NCI-H2171 treated with DMSO at 0.1 percent for 48 hours (cell line): ENCODE measurements at regions not wholly inside any gene's neighbourhood (a gene's known extent, or its start where the extent isn't known, plus 50 kb on each side); places are given as distances from the start of the nearest gene placed in this dataset.

ENCODE experiments used
- DNase-seq: peaks from one replicate; lab custom pipeline; 2025; lab: John Stamatoyannopoulos, UW

DNA sequence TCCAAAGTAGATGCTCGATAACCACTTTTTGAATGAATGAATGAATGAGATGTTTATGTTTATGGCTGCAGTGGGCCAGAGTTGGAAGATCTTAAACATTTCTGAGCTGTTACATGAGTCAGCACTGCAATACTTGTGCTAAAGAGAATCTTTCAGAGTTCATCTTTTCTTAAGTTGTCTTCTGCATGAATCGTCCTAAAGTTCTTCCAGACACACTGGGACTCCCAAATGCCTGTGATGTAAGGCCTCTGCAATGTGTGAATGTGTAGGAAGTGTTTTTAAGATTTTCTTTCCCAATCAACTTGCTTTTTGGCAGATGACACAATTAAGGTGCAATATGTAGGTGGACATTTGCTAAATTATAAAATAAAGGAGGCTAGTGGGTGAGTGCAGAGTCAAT is 50.3 kb upstream of the TRIM9 start:
- DNase-seq, result no peak

- no peak for DNase-seq
Measured at GRCh38 chr14:51147183-51147582, 52.3 kb upstream of the TRIM9 start.

- DNase-seq, result no peak
Measured at GRCh38 chr14:51155326-51155725, 60.4 kb upstream of the TRIM9 start.

DNA sequence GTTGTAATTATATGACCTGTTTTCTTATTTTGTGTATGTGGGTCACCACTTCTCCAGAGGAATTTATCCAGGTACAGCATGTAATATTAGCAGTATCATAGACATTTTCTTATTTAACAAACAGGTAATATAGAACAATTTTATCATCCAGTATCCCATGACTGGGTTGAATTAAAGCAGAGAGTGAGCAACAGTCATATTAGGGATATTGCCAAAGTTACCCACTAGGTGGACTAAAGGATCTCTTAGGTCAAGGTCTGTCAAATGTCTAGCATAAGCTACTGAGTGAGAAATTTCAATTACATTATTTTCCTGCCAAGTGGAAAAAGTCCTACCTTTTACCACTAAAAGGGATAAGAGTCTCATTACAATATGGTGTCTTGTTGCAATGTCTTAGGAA is 62.1 kb upstream of the TRIM9 start:
- peak; percentile 68 for DNase-seq

GRCh38 chr14:51160871-51161270 is 66.0 kb upstream of the TRIM9 start:
- no peak for DNase-seq

GRCh38 chr14:51165415-51165814 is 70.5 kb upstream of the TRIM9 start:
- DNase-seq, result no peak

GRCh38 chr14:51167587-51168214 is 72.3 kb upstream of the TMX1 start:
- DNase-seq, result no peak

DNA sequence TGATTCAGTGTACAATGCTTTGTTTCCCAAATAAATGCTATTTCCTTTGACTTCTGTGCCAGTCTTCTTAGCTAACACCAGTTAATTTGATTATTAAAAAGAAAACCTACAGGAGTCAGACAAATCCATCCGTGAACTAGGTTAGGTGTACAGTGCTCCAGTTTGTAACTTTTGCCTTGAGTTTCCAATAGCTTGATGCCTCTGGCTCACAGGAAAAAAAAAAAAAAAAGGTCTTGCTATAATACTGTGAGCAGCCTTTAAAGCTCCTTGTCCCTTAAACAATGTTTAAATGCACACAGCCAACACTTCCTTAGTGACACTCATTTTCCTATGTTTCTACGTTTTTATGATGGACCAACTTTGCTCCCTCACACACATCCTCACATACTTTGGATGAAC is 71.8 kb upstream of the TMX1 start:
- DNase-seq, result no peak

DNA sequence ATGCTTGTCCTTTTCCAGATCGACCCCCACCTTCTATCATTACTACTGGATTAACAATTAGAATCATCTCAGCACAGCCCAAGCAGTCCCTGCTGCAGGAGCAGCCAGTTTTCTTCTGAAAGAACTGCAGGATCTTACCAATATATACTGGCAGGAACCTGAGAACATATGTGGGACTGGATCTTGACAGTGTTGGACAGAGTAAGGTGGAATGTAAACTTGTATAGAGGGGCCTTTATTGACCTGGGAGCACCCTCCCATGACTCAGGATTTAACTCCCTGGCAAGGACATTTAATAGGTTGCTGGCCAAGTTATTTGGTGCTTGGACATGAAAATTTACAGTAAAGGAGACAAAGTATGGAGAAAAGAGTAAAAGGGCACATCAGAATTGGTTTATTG is 66.2 kb upstream of the TMX1 start:
- no peak for DNase-seq

GRCh38 chr14:51176839-51177238 is 63.2 kb upstream of the TMX1 start:
- DNase-seq, result peak; percentile 48

DNA sequence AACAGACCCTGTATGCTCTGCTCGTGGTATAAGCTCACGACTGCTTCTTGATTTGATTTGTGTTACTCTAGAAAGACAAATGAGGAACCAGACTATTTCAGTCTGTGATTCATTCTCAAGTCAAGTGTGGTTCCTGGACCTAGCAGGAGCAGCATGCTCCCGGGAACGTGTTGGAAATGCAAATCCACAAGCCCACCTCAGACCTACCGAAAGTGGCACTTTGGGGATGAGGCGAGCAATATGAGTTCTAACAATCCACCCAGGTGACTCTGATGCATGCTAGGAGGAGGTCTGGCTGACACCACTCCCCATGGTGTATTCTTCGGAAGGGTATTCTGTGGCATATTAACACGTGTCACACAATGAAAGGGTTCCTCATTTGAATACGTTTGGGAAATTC is 59.5 kb upstream of the TMX1 start:
- no peak for DNase-seq

DNA sequence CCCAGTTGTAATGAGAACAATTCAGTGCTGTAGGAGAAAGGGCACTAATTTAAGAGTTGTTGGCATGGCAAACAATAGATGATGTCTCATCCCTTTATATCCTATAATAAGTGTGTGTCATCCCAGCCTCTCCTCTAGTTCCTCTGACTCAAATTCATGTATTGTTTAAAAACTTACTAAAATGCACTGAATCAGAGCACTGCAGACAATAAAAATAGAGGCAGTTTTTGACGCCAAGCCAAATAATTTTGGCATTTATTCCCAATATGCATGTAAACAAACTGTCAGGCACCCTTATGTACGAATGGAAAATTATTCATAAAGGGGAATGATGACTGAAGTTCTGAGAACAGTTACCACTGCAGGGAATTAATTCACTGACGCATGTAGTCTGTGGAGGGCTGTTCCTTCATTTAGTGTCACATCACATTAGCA is 57.9 kb upstream of the TMX1 start:
- DNase-seq, result no peak

- no peak for DNase-seq
Measured at GRCh38 chr14:51185180-51185579, 54.9 kb upstream of the TMX1 start.

- no peak for DNase-seq
Measured at GRCh38 chr14:51185754-51186153, 54.3 kb upstream of the TMX1 start.

- DNase-seq, result no peak
Measured at GRCh38 chr14:51188566-51189185, 51.4 kb upstream of the TMX1 start.

DNA sequence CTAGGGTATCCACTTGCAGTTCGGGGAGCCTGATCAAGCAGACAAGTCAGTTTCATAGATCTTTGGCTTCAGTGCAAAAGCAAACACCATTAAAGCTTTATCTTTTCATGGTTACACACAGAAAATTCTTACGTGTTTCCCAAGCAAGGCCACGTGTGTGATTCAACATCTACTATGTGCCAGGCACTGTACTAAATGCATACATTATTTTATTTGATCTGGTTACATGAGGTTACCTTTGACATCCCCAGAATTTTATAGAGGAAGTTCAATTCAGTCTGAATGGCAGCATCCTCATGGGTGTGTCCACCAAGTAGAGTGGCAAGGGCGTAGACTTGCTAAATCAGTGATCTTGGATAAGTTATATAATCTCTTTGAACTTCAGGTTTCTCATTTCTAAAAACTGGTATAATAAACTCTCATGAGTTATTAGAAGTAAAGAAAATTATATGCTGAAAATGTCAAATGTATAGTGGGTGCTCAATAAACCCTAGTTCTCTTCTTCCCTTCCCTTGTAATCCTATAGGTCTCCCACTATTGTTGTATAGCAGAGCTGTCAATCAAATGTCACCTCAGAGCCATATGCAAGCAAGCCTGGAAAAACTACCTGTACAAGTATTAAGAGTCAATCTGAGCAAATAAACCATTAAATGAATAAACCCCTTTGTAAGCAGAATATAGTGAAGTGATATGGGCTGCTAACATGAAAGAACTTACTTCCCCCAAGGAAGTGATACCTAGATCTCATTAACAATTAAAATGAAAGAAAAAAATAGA is 50.3 kb upstream of the TMX1 start:
- no peak for DNase-seq
